ENCODE measurements at regions not wholly inside any gene's neighbourhood (a gene's known extent, or its start where the extent isn't known, plus 50 kb on each side); places are given as distances from the start of the nearest gene placed in this dataset.

DNA sequence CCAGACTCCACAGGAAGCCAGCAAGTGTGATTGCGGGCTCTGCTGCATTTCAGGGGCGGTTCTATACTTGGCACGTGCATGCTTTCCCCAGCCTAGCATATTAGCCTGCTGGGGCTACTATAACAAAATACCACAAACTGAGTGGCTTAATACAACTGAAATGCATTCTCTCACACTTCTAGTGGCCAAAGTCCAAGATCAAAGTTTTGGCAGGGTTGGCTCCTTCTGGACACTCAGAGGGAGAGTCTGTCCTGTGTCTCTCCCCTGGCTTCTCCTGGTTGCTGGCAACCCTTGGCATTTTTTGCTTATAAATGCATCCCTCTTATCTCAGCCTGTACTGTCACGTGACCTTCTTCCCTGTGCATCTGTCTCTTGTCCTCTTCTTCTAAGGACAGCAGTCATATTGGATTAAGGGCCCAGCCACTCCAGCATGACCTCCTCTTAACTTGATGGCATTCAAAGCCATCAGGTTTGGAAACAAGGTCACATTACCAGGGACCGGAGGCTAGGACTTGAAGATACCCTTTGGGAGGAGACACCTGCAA, 138.7 kb downstream of the RNF152 start:
- DNase-seq (ENCODE audit: low read depth, low spot score) = no peak
- Histone ChIP-seq H3K27ac (ENCODE audit: insufficient read depth, low read depth, low read length) (no peak overlapping the region), H3K4me2 (ENCODE audit: insufficient read depth, low read length) (no peak overlapping the region), H3K4me1 (ENCODE audit: control insufficient read depth, extremely low read depth, insufficient read depth, low read length) (peaks cover 5% of the 10 kb centered on the region), H3K36me3 (ENCODE audit: control insufficient read depth in 2 of 2, extremely low read depth in 1 of 2, insufficient read depth in 2 of 2, low read length in 2 of 2) (no peaks in the 10 kb centered on the region), H4K20me1 (replicated peaks; ENCODE audit: control insufficient read depth, extremely low read depth, insufficient read depth, low read length) (no peaks in the 10 kb centered on the region), H3K79me2 (ENCODE audit: control insufficient read depth, insufficient read depth, low read length) (no peaks in the 10 kb centered on the region), H3K27me3 (ENCODE audit: control insufficient read depth in 2 of 2, insufficient read depth in 2 of 2, low read length in 2 of 2) (no peaks in the 10 kb centered on the region), H2AFZ (ENCODE audit: low read depth, low read length) (no peak overlapping the region), H3K9me3 (replicated peaks; ENCODE audit: control insufficient read depth, insufficient read depth, low read length) (no peaks in the 10 kb centered on the region), H3K9me1 (replicated peaks; ENCODE audit: control insufficient read depth, extremely low read depth, insufficient read depth, low read length) (no peaks in the 10 kb centered on the region), H3K4me3 (replicated peaks in 1 of 3; ENCODE audit: insufficient read depth in 1 of 3, low read depth in 1 of 3, low read length in 3 of 3) (no peak overlapping the region), H3K9ac (replicated peaks; ENCODE audit: extremely low read depth, insufficient read depth, low read length) (no peak overlapping the region)
- ChIA-PET POLR2A (no interaction called here), CTCF (no interaction called here)
- BruUV-seq (replicated peaks) = no TSS peak
- TF ChIP-seq POLR2AphosphoS5 (IDR thresholded peaks at IDR 0.05; ENCODE audit: insufficient read depth, low read depth, low read length) = no peak
- TF ChIP-seq GATA2 (IDR thresholded peaks at IDR 0.05; ENCODE audit: insufficient read depth, insufficient read length, low read depth, low read length) = no peak
- TF ChIP-seq, protein P1, sequence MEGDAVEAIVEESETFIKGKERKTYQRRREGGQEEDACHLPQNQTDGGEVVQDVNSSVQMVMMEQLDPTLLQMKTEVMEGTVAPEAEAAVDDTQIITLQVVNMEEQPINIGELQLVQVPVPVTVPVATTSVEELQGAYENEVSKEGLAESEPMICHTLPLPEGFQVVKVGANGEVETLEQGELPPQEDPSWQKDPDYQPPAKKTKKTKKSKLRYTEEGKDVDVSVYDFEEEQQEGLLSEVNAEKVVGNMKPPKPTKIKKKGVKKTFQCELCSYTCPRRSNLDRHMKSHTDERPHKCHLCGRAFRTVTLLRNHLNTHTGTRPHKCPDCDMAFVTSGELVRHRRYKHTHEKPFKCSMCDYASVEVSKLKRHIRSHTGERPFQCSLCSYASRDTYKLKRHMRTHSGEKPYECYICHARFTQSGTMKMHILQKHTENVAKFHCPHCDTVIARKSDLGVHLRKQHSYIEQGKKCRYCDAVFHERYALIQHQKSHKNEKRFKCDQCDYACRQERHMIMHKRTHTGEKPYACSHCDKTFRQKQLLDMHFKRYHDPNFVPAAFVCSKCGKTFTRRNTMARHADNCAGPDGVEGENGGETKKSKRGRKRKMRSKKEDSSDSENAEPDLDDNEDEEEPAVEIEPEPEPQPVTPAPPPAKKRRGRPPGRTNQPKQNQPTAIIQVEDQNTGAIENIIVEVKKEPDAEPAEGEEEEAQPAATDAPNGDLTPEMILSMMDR (IDR thresholded peaks at IDR 0.05; ENCODE audit: extremely low read depth in 1 of 2, insufficient read depth in 1 of 2, low read depth in 1 of 2, low read length in 2 of 2) = no peak
- no peak for TF ChIP-seq JUN (IDR thresholded peaks at IDR 0.05; ENCODE audit: borderline replicate concordance, insufficient read depth, insufficient read length, low read depth)
- TF ChIP-seq EZH2 (IDR thresholded peaks at IDR 0.05; ENCODE audit: borderline replicate concordance, low read depth, low read length, severe bottlenecking) = no peak
- TF ChIP-seq POLR2A (IDR thresholded peaks at IDR 0.05; ENCODE audit: low read depth, low read length) = no peak
- TF ChIP-seq, protein P2, sequence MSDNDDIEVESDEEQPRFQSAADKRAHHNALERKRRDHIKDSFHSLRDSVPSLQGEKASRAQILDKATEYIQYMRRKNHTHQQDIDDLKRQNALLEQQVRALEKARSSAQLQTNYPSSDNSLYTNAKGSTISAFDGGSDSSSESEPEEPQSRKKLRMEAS (IDR thresholded peaks at IDR 0.05; ENCODE audit: insufficient read depth, insufficient read length) = no peak
- TF ChIP-seq MYC (IDR thresholded peaks at IDR 0.05; ENCODE audit: low read depth, low read length) = no peak
- TF ChIP-seq FOS (IDR thresholded peaks at IDR 0.05; ENCODE audit: borderline replicate concordance, insufficient read depth, low read length) = no peak
- intact Hi-C loops (cut with micrococcal nuclease) = no loop called here
- FAIRE-seq = no peak
- dilution Hi-C loops (cut with MboI; ENCODE audit: extremely low pct_ligation_motif_present, low sequenced_read_pairs) = no loop called here

All from endothelial cell of umbilical vein (primary cell).